ENCODE measurements at regions not wholly inside any gene's neighbourhood (a gene's known extent, or its start where the extent isn't known, plus 50 kb on each side); places are given as distances from the start of the nearest gene placed in this dataset.
"Not testable (repeated sequence)": the region's sequence is repeated elsewhere in the genome, so short reads cannot be mapped to it uniquely, and the experiment has no call there.

- DNase-seq: no peak
Observed at GRCh38 chr5:42949348-42950115, 90.6 kb downstream of the ANXA2R start.

- no peak for DNase-seq
Observed at GRCh38 chr5:42948961-42949347, 91.2 kb downstream of the ANXA2R start.

GRCh38 chr5:42944989-42945388 lies 95.1 kb downstream of the ANXA2R start:
- no peak for DNase-seq

- DNase-seq: no peak
Observed at GRCh38 chr5:42943931-42944631, 96.0 kb downstream of the ANXA2R start.

GRCh38 chr5:42940853-42941252 lies 99.3 kb downstream of the ANXA2R start:
- no peak for DNase-seq

- not testable (repeated sequence) for DNase-seq
Observed at GRCh38 chr5:42932011-42932410, 108.1 kb downstream of the ANXA2R start.

GRCh38 chr5:42931451-42931850 lies 108.7 kb downstream of the ANXA2R start:
- DNase-seq: not testable (repeated sequence)

- DNase-seq: no peak
Observed at GRCh38 chr5:42930934-42931333, 109.2 kb downstream of the ANXA2R start.

GRCh38 chr5:42929871-42930270 lies 110.2 kb downstream of the ANXA2R start:
- no peak for DNase-seq

GRCh38 chr5:42927730-42928129 lies 112.4 kb downstream of the ANXA2R start:
- no peak for DNase-seq

- no peak for DNase-seq
Observed at GRCh38 chr5:42924686-42925085, 113.0 kb upstream of the SELENOP start.

GRCh38 chr5:42924226-42924625 lies 112.5 kb upstream of the SELENOP start:
- DNase-seq: no peak

GRCh38 chr5:42923710-42924109 lies 112.0 kb upstream of the SELENOP start:
- DNase-seq: no peak

GRCh38 chr5:42919600-42919999 lies 107.9 kb upstream of the SELENOP start:
- DNase-seq: no peak

- DNase-seq: no peak
Observed at GRCh38 chr5:42915306-42915866, 103.7 kb upstream of the SELENOP start.

- DNase-seq: no peak
Observed at GRCh38 chr5:42912184-42912798, 100.6 kb upstream of the SELENOP start.

- peak; percentile 76 for DNase-seq
Observed at GRCh38 chr5:42908509-42909488, 97.1 kb upstream of the SELENOP start.

GRCh38 chr5:42908086-42908485 lies 96.4 kb upstream of the SELENOP start:
- no peak for DNase-seq

GRCh38 chr5:42905827-42906226 lies 94.1 kb upstream of the SELENOP start:
- DNase-seq: no peak

- no peak for DNase-seq
Observed at GRCh38 chr5:42900734-42901133, 89.0 kb upstream of the SELENOP start.

GRCh38 chr5:42898760-42899159 lies 87.1 kb upstream of the SELENOP start:
- DNase-seq: no peak

- DNase-seq: no peak
Observed at GRCh38 chr5:42896523-42896922, 84.8 kb upstream of the SELENOP start.
